Vagina (tissue), 2 donors: ENCODE measurements at regions not wholly inside any gene's neighbourhood (a gene's known extent, or its start where the extent isn't known, plus 50 kb on each side); places are given as distances from the start of the nearest gene placed in this dataset.

ENCODE experiments used
- CTCF ChIP-seq, 3 experiments: fragments of 450-650 bp in 2 of 3; fragments of 200-600 bp in 1 of 3; sonication (generic) in 1 of 3; IDR thresholded peaks; one replicate each; pipeline ENCODE4 v1.5.1; 2017 to 2019; ENCODE audit warnings: antibody characterized with exemption in 3 of 3, mild to moderate bottlenecking in 2 of 3, moderate library complexity in 2 of 3
- POLR2A ChIP-seq, 2 donors: fragments of 450-650 bp; IDR thresholded peaks; one replicate each; pipeline ENCODE4 v1.6.1; 2017; ENCODE audit warnings: antibody characterized with exemption in 2 of 2, mild to moderate bottlenecking in 2 of 2, moderate library complexity in 2 of 2
- POLR2AphosphoS5 ChIP-seq, 2 donors: sonication (generic); formaldehyde crosslinking; IDR thresholded peaks; one replicate each; pipeline ENCODE4 v1.9.0; 2017; ENCODE audit warnings: antibody characterized with exemption in 2 of 2, mild to moderate bottlenecking in 2 of 2, low read depth in 1 of 2; ENCODE audit not compliant: insufficient read depth in 1 of 2

- no peak for TF ChIP-seq POLR2AphosphoS5 (IDR thresholded peaks at IDR 0.05; ENCODE audit: insufficient read depth in 1 of 2, low read depth in 1 of 2)
- no peak for TF ChIP-seq CTCF (IDR thresholded peaks at IDR 0.05)
- no peak for TF ChIP-seq POLR2A (IDR thresholded peaks at IDR 0.05)
Measured at GRCh38 chr3:168618827-168619470, 523.2 kb upstream of the GOLIM4 start.
